ENCODE measurements at regions not wholly inside any gene's neighbourhood (a gene's known extent, or its start where the extent isn't known, plus 50 kb on each side); places are given as distances from the start of the nearest gene placed in this dataset.

DNA sequence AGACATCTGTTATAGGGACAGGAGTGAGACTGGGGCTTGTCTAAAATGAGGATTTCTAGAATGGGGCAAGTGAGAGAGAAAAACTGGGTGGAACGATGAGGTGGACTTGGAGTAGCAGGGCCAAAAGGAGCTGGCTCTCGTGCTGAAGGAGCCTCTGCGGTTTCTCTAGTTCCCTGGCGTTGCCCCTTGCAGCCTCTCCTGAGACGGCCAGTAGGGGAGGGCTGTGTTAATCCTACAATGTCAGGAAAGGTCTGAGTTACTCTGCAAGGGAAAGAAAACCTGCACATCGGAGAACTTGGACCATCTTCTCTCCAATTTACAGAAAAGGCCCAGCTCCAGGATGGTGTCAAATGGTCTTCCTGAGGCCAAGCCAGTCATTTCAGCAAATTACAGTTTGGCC lies 963.8 kb upstream of the FLRT2 start:
- no peak for TF ChIP-seq POLR2A (IDR thresholded peaks at IDR 0.05)
- TF ChIP-seq, protein P1, sequence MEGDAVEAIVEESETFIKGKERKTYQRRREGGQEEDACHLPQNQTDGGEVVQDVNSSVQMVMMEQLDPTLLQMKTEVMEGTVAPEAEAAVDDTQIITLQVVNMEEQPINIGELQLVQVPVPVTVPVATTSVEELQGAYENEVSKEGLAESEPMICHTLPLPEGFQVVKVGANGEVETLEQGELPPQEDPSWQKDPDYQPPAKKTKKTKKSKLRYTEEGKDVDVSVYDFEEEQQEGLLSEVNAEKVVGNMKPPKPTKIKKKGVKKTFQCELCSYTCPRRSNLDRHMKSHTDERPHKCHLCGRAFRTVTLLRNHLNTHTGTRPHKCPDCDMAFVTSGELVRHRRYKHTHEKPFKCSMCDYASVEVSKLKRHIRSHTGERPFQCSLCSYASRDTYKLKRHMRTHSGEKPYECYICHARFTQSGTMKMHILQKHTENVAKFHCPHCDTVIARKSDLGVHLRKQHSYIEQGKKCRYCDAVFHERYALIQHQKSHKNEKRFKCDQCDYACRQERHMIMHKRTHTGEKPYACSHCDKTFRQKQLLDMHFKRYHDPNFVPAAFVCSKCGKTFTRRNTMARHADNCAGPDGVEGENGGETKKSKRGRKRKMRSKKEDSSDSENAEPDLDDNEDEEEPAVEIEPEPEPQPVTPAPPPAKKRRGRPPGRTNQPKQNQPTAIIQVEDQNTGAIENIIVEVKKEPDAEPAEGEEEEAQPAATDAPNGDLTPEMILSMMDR (IDR thresholded peaks at IDR 0.05): no peak
